ENCODE measurements at regions not wholly inside any gene's neighbourhood (a gene's known extent, or its start where the extent isn't known, plus 50 kb on each side); places are given as distances from the start of the nearest gene placed in this dataset.

GRCh38 chr16:52280086-52280485 is 266.9 kb downstream of the TOX3 start (continued):
- no peak for TF ChIP-seq ZNF462 (CRISPR knock-in tag; IDR thresholded peaks at IDR 0.05)
- TF ChIP-seq JUNB (IDR thresholded peaks at IDR 0.05; ENCODE audit: unreplicated experiment) = no peak
- no peak for TF ChIP-seq ZNF114 (CRISPR knock-in tag; IDR thresholded peaks at IDR 0.05)
- TF ChIP-seq ZNF331 (CRISPR knock-in tag; IDR thresholded peaks at IDR 0.05; ENCODE audit: low read depth) = no peak
- TF ChIP-seq EZH2phosphoT487 (IDR thresholded peaks at IDR 0.05; ENCODE audit: unreplicated experiment) = no peak
- no peak for TF ChIP-seq CTCF (conservative IDR thresholded peaks at IDR 0.05; ENCODE audit: low read depth in 2 of 2)
- no peak for TF ChIP-seq CREB1 (CRISPR knock-in tag; IDR thresholded peaks at IDR 0.05; ENCODE audit: low read depth)
- no peak for TF ChIP-seq POLR2AphosphoS5 (IDR thresholded peaks at IDR 0.05; ENCODE audit: low read depth)
- no peak for TF ChIP-seq NANOG (IDR thresholded peaks at IDR 0.05; ENCODE audit: borderline replicate concordance)
- TF ChIP-seq STAT1 (IDR thresholded peaks at IDR 0.05; ENCODE audit: unreplicated experiment) = no peak
